BJ (cell line): ENCODE measurements at regions not wholly inside any gene's neighbourhood (a gene's known extent, or its start where the extent isn't known, plus 50 kb on each side); places are given as distances from the start of the nearest gene placed in this dataset.

Experiments
- CTCF ChIA-PET: fragments of 350-600 bp; formaldehyde crosslinking; extraction: SDS; loops from one replicate; lab custom pipeline; 2021; ENCODE audit warnings: antibody characterized with exemption, inconsistent platforms; lab: Yijun Ruan, JAX
- POLR2A ChIA-PET: fragments of 300-600 bp; sonication (Branson Sonifier 250); formaldehyde crosslinking; extraction: SDS; loops from one replicate; lab custom pipeline; 2021; ENCODE audit warnings: antibody characterized with exemption; lab: Charles Lee
- DNase-seq: peaks from one replicate; pipeline ENCODE4 v3.0.0-alpha.2; 2011; ENCODE audit warnings: low read depth
- H3K27me3 ChIP-seq: 2 replicates; pipeline ENCODE4 v1.6.0; 2011; ENCODE audit warnings: low read length; ENCODE audit not compliant: control insufficient read depth, insufficient read depth
- H3K36me3 ChIP-seq: 2 replicates; pipeline ENCODE4 v1.5.1; 2011; ENCODE audit warnings: low read length; ENCODE audit not compliant: control insufficient read depth, insufficient read depth
- H3K4me3 ChIP-seq: 2 replicates; pipeline ENCODE4 v1.5.1; 2011; ENCODE audit warnings: low read depth, mild to moderate bottlenecking, control low read depth, low read length
- CTCF ChIP-seq: IDR thresholded peaks from 2 replicates; pipeline ENCODE4 v1.5.1; 2011; ENCODE audit warnings: low read depth, mild to moderate bottlenecking, control low read depth, inconsistent platforms, low read length, moderate library complexity; ENCODE audit not compliant: insufficient read depth

GRCh38 chr13:60260440-60260839 lies 96.7 kb upstream of the DIAPH3 start:
- H3K4me3 ChIP-seq = no peak overlapping the region
- CTCF ChIA-PET = no interaction called here
- POLR2A ChIA-PET = no interaction called here
- no peak for TF ChIP-seq CTCF
- H3K36me3 ChIP-seq = no peaks in the 10 kb centered on the region
- no peaks in the 10 kb centered on the region for H3K27me3 ChIP-seq
- no peak for DNase-seq

- TF ChIP-seq CTCF = no peak
- DNase-seq = no peak
- ChIA-PET CTCF (no interaction called here), POLR2A (no interaction called here)
- no peak overlapping the region for H3K4me3 ChIP-seq
- H3K36me3 ChIP-seq = no peaks in the 10 kb centered on the region
- no peaks in the 10 kb centered on the region for H3K27me3 ChIP-seq
Observed at GRCh38 chr13:60261432-60262351, 98.0 kb upstream of the DIAPH3 start.

- DNase-seq = no peak
- POLR2A ChIA-PET = no interaction called here
- Histone ChIP-seq H3K36me3 (no peaks in the 10 kb centered on the region), H3K27me3 (peaks cover 1% of the 10 kb centered on the region; the same call in 1 of the 2 replicates), H3K4me3 (no peak overlapping the region)
- no peak for TF ChIP-seq CTCF
- CTCF ChIA-PET = interaction anchor here (1.4 kb wide), 1 partner anchor 64 kb away, joined by 3 read pairs; no protein-coding TSS in a partner anchor
Observed at GRCh38 chr13:60265566-60265965, 101.8 kb upstream of the DIAPH3 start.

GRCh38 chr13:60267498-60268202 lies 103.9 kb upstream of the DIAPH3 start:
- H3K36me3 ChIP-seq = no peaks in the 10 kb centered on the region
- no peak for TF ChIP-seq CTCF
- H3K27me3 ChIP-seq = peaks cover 1% of the 10 kb centered on the region; the same call in 1 of the 2 replicates
- peak overlapping the region; percentile 43 for H3K4me3 ChIP-seq
- ChIA-PET CTCF (no interaction called here), POLR2A (no interaction called here)
- no peak for DNase-seq

- no peak for TF ChIP-seq CTCF
- DNase-seq = no peak
- no peaks in the 10 kb centered on the region for H3K36me3 ChIP-seq
- CTCF ChIA-PET = no interaction called here
- peak overlapping the region; percentile 43 for H3K4me3 ChIP-seq
- peaks cover 1% of the 10 kb centered on the region; the same call in 1 of the 2 replicates for H3K27me3 ChIP-seq
- POLR2A ChIA-PET = no interaction called here
Observed at GRCh38 chr13:60268203-60268555, 104.5 kb upstream of the DIAPH3 start.
